Neural progenitor cell (in vitro differentiated cells): ENCODE measurements at regions not wholly inside any gene's neighbourhood (a gene's known extent, or its start where the extent isn't known, plus 50 kb on each side); places are given as distances from the start of the nearest gene placed in this dataset.

ENCODE experiments used
- DNase-seq: peaks from one replicate; pipeline ENCODE4 v3.0.0-alpha.2; 2016; ENCODE audit warnings: low spot score
- H2AFZ ChIP-seq: fragments of 200-600 bp; sonication (generic); replicated peaks from 2 replicates; pipeline ENCODE4 v1.6.1; 2016; ENCODE audit warnings: antibody characterized with exemption
- H3F3A ChIP-seq: fragments of 200-600 bp; sonication (generic); 2 replicates; pipeline ENCODE4 v1.6.1; 2016; ENCODE audit warnings: antibody characterized with exemption, low read depth
- H3K27ac ChIP-seq: fragments of 200-600 bp; sonication (generic); 2 replicates; pipeline ENCODE4 v1.5.1; 2016; ENCODE audit warnings: mild to moderate bottlenecking
- H3K27me3 ChIP-seq: fragments of 200-600 bp; sonication (generic); 2 replicates; pipeline ENCODE4 v1.6.1; 2016; ENCODE audit warnings: mild to moderate bottlenecking, moderate library complexity
- H3K36me3 ChIP-seq: fragments of 200-600 bp; sonication (generic); 2 replicates; pipeline ENCODE4 v1.5.1; 2016
- H3K4me1 ChIP-seq: fragments of 200-600 bp; sonication (generic); 2 replicates; pipeline ENCODE4 v1.6.1; 2016; ENCODE audit warnings: mixed run types
- H3K4me2 ChIP-seq: fragments of 200-600 bp; sonication (generic); 2 replicates; pipeline ENCODE4 v1.6.1; 2016
- H3K4me3 ChIP-seq: fragments of 200-600 bp; sonication (generic); 2 replicates; pipeline ENCODE4 v1.5.1; 2016
- H3K79me2 ChIP-seq: fragments of 200-600 bp; sonication (generic); 2 replicates; pipeline ENCODE4 v1.6.1; 2016; ENCODE audit warnings: low read depth
- H3K9ac ChIP-seq: fragments of 200-600 bp; sonication (generic); 2 replicates; pipeline ENCODE4 v1.6.1; 2016
- H3K9me3 ChIP-seq: fragments of 200-600 bp; sonication (generic); 2 replicates; pipeline ENCODE4 v1.5.1; 2016; ENCODE audit warnings: low read depth
- H4K20me1 ChIP-seq: fragments of 200-600 bp; sonication (generic); 2 replicates; pipeline ENCODE4 v1.6.1; 2016; ENCODE audit warnings: low read depth
- H3K27ac Mint-ChIP-seq: 3 replicates; pipeline ENCODE4 v1.8.0; 2021; ENCODE audit warnings: mixed read lengths
- H3K27me3 Mint-ChIP-seq: 2 replicates; pipeline ENCODE4 v1.8.0; 2022; ENCODE audit warnings: low read depth, mild to moderate bottlenecking, inconsistent platforms, moderate library complexity, mixed read lengths; ENCODE audit not compliant: insufficient read depth
- H3K36me3 Mint-ChIP-seq: 3 replicates; pipeline ENCODE4 v1.8.0; 2021; ENCODE audit warnings: mixed read lengths
- H3K4me1 Mint-ChIP-seq: 3 replicates; pipeline ENCODE4 v1.8.0; 2021; ENCODE audit warnings: mixed read lengths
- H3K4me3 Mint-ChIP-seq: 3 replicates; pipeline ENCODE4 v1.8.0; 2021; ENCODE audit warnings: mild to moderate bottlenecking, moderate library complexity, mixed read lengths
- H3K9me3 Mint-ChIP-seq: 3 replicates; pipeline ENCODE4 v1.8.0; 2020; ENCODE audit warnings: mixed read lengths
- CTCF ChIP-seq: fragments of 200-600 bp; sonication (generic); IDR thresholded peaks from 2 replicates; pipeline ENCODE4 v1.5.1; 2017; ENCODE audit warnings: antibody characterized with exemption, mild to moderate bottlenecking
- EZH2 ChIP-seq: fragments of 200-600 bp; sonication (generic); IDR thresholded peaks from 2 replicates; pipeline ENCODE4 v1.6.1; 2017; ENCODE audit warnings: antibody characterized with exemption, mild to moderate bottlenecking, moderate library complexity
- EZH2phosphoT487 ChIP-seq: fragments of 200-600 bp; sonication (generic); IDR thresholded peaks from 2 replicates; pipeline ENCODE4 v1.6.1; 2017; ENCODE audit warnings: antibody characterized with exemption

- Histone ChIP-seq H3K27ac (no peak overlapping the region), H4K20me1 (no peaks in the 10 kb centered on the region), H3K4me3 (no peak overlapping the region), H3K4me1 (no peaks in the 10 kb centered on the region), H3K79me2 (no peaks in the 10 kb centered on the region), H3K9me3 (no peaks in the 10 kb centered on the region), H3F3A (no peaks in the 10 kb centered on the region), H3K4me2 (no peak overlapping the region), H3K36me3 (no peaks in the 10 kb centered on the region), H3K9ac (no peak overlapping the region), H2AFZ (no peak overlapping the region), H3K27me3 (no peaks in the 10 kb centered on the region)
- H3K4me1 Mint-ChIP-seq = no peaks in the 10 kb centered on the region
- peaks cover 4% of the 10 kb centered on the region for H3K9me3 Mint-ChIP-seq
- no peak for TF ChIP-seq CTCF
- no peak for TF ChIP-seq EZH2
- no peak for TF ChIP-seq EZH2phosphoT487
- H3K27me3 Mint-ChIP-seq = no peaks in the 10 kb centered on the region
- H3K36me3 Mint-ChIP-seq = no peaks in the 10 kb centered on the region
- H3K4me3 Mint-ChIP-seq = no peak overlapping the region
- no peak overlapping the region for H3K27ac Mint-ChIP-seq
- no peak for DNase-seq
Observed at GRCh38 chr16:9286930-9287329, 195.5 kb downstream of the HAPSTR1 start.

GRCh38 chr16:9296271-9296590 lies 204.8 kb downstream of the HAPSTR1 start:
- H2AFZ ChIP-seq = no peak overlapping the region
- H3K9me3 Mint-ChIP-seq = peaks cover 6% of the 10 kb centered on the region
- no peak overlapping the region for H3K4me3 Mint-ChIP-seq
- TF ChIP-seq CTCF (no peak), EZH2phosphoT487 (no peak), EZH2 (no peak)
- H3K36me3 ChIP-seq = no peaks in the 10 kb centered on the region
- peak overlapping the region; percentile 2 for H3K4me2 ChIP-seq
- no peaks in the 10 kb centered on the region for H3K9me3 ChIP-seq
- H3K27me3 Mint-ChIP-seq = no peaks in the 10 kb centered on the region
- H3K4me1 ChIP-seq = no peaks in the 10 kb centered on the region
- no peaks in the 10 kb centered on the region for H3K79me2 ChIP-seq
- no peak overlapping the region for H3K27ac ChIP-seq
- no peaks in the 10 kb centered on the region for H3K27me3 ChIP-seq
- no peak for DNase-seq
- H3K4me1 Mint-ChIP-seq = peaks cover 4% of the 10 kb centered on the region
- H3F3A ChIP-seq = no peaks in the 10 kb centered on the region
- H4K20me1 ChIP-seq = no peaks in the 10 kb centered on the region
- no peak overlapping the region for H3K27ac Mint-ChIP-seq
- no peak overlapping the region for H3K9ac ChIP-seq
- no peaks in the 10 kb centered on the region for H3K36me3 Mint-ChIP-seq
- no peak overlapping the region for H3K4me3 ChIP-seq

- no peak overlapping the region for H3K27ac Mint-ChIP-seq
- Histone ChIP-seq H3K4me3 (no peak overlapping the region), H3K27ac (no peak overlapping the region), H4K20me1 (no peaks in the 10 kb centered on the region), H2AFZ (no peak overlapping the region), H3K4me1 (no peaks in the 10 kb centered on the region), H3K9ac (no peak overlapping the region), H3K27me3 (no peaks in the 10 kb centered on the region), H3K9me3 (no peaks in the 10 kb centered on the region), H3F3A (no peaks in the 10 kb centered on the region), H3K4me2 (no peak overlapping the region), H3K36me3 (no peaks in the 10 kb centered on the region), H3K79me2 (no peaks in the 10 kb centered on the region)
- no peaks in the 10 kb centered on the region for H3K36me3 Mint-ChIP-seq
- TF ChIP-seq EZH2 = no peak
- TF ChIP-seq EZH2phosphoT487 = no peak
- peak; percentile 64 for TF ChIP-seq CTCF
- peaks cover 2% of the 10 kb centered on the region for H3K27me3 Mint-ChIP-seq
- H3K4me1 Mint-ChIP-seq = peaks cover 4% of the 10 kb centered on the region
- DNase-seq = peak; percentile 61
- no peak overlapping the region for H3K4me3 Mint-ChIP-seq
- H3K9me3 Mint-ChIP-seq = peaks cover 3% of the 10 kb centered on the region
Observed at GRCh38 chr16:9297437-9298113, 206.1 kb downstream of the HAPSTR1 start.
